Duodenal mucosa (tissue), 2 donors: ENCODE measurements at regions not wholly inside any gene's neighbourhood (a gene's known extent, or its start where the extent isn't known, plus 50 kb on each side); places are given as distances from the start of the nearest gene placed in this dataset.

Experiments
- H3K27ac ChIP-seq: one replicate; pipeline ENCODE4 v1.7.0; 2013; ENCODE audit warnings: low read depth, low read length
- H3K27me3 ChIP-seq, 2 donors: one replicate each; pipeline ENCODE4 v1.7.0; 2013; ENCODE audit warnings: low read length in 2 of 2, control low read depth in 1 of 2; ENCODE audit not compliant: insufficient read depth in 2 of 2, control insufficient read depth in 1 of 2
- H3K36me3 ChIP-seq, 2 donors: one replicate each; pipeline ENCODE4 v1.7.0; 2013; ENCODE audit warnings: low read length in 2 of 2, control low read depth in 1 of 2; ENCODE audit not compliant: insufficient read depth in 2 of 2, control insufficient read depth in 1 of 2
- H3K4me1 ChIP-seq, 2 donors: one replicate each; pipeline ENCODE4 v1.7.0; 2013; ENCODE audit warnings: low read length in 2 of 2, control low read depth in 1 of 2; ENCODE audit not compliant: insufficient read depth in 2 of 2, control insufficient read depth in 1 of 2
- H3K4me3 ChIP-seq, 2 donors: one replicate each; pipeline ENCODE4 v1.7.0; 2013; ENCODE audit warnings: low read length in 2 of 2, low read depth in 1 of 2
- H3K9ac ChIP-seq, 2 donors: one replicate each; pipeline ENCODE4 v1.7.0; 2013; ENCODE audit warnings: low read length in 2 of 2, low read depth in 1 of 2
- H3K9me3 ChIP-seq, 2 donors: one replicate each; pipeline ENCODE4 v1.7.0; 2013; ENCODE audit warnings: low read length in 2 of 2, control low read depth in 1 of 2; ENCODE audit not compliant: control insufficient read depth in 1 of 2

GRCh38 chr6:41483943-41484342 is 62.2 kb upstream of the FOXP4 start:
- H3K27ac ChIP-seq = no peak overlapping the region
- H3K36me3 ChIP-seq = no peaks in the 10 kb centered on the region
- H3K9me3 ChIP-seq = no peaks in the 10 kb centered on the region
- no peak overlapping the region for H3K4me3 ChIP-seq
- peaks cover 0 to 2% of the 10 kb centered on the region in 2 donors for H3K27me3 ChIP-seq
- no peaks in the 10 kb centered on the region for H3K4me1 ChIP-seq
- no peak overlapping the region for H3K9ac ChIP-seq

GRCh38 chr6:41487860-41488432 is 58.2 kb upstream of the FOXP4 start:
- H3K27me3 ChIP-seq = peaks cover 0 to 2% of the 10 kb centered on the region in 2 donors
- no peaks in the 10 kb centered on the region for H3K36me3 ChIP-seq
- H3K4me3 ChIP-seq = no peak overlapping the region
- no peak overlapping the region for H3K9ac ChIP-seq
- H3K4me1 ChIP-seq = no peaks in the 10 kb centered on the region
- H3K27ac ChIP-seq = no peak overlapping the region
- no peaks in the 10 kb centered on the region for H3K9me3 ChIP-seq

DNA sequence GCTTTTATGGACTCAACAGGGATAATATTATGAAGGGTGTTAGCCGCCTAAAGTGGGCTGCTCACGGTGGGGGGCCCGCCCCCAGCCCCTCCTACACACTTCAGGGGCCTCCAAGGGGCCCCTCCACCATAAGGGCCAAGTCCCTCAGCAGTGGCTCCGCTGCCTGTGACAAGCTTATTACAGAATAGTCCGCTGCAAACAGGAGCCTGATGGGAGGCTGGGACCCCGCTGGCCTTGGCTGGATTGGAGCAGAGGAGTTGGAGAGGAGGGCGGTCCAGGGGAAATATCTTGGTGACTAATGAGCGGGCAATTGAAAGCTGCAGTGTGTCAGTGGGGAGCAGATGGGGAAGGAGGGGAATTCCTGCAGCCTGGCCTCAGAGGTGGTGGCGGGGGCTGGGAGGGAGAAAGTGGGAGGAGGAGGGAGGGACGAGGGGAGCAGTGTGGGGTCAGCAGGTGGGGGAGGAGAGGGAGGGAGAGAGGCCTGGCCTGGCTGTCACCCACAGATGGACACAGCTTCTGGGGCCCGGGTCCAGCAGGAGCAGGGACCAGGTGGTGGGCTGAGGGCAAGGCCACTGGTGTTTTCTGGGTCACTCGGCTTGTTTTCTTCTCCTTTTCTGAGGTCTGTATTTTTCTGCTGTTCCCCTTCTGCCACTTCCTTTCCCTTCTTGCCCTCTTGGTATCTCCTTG is 57.6 kb upstream of the FOXP4 start:
- Histone ChIP-seq H3K9ac (no peak overlapping the region), H3K27me3 (peaks cover 0 to 2% of the 10 kb centered on the region in 2 donors), H3K4me1 (no peaks in the 10 kb centered on the region), H3K9me3 (no peaks in the 10 kb centered on the region), H3K27ac (no peak overlapping the region), H3K36me3 (no peaks in the 10 kb centered on the region), H3K4me3 (no peak overlapping the region)

- Histone ChIP-seq H3K36me3 (no peaks in the 10 kb centered on the region), H3K27ac (no peak overlapping the region), H3K27me3 (peaks cover 0 to 2% of the 10 kb centered on the region in 2 donors), H3K9ac (no peak overlapping the region), H3K4me3 (no peak overlapping the region), H3K4me1 (no peaks in the 10 kb centered on the region), H3K9me3 (no peaks in the 10 kb centered on the region)
These were observed 56.9 kb upstream of the FOXP4 start for GRCh38 chr6:41489120-41489851.

- H3K4me3 ChIP-seq = no peak overlapping the region
- no peak overlapping the region for H3K9ac ChIP-seq
- no peaks in the 10 kb centered on the region for H3K4me1 ChIP-seq
- no peak overlapping the region for H3K27ac ChIP-seq
- no peaks in the 10 kb centered on the region for H3K9me3 ChIP-seq
- H3K36me3 ChIP-seq = no peaks in the 10 kb centered on the region
- H3K27me3 ChIP-seq = no peaks in the 10 kb centered on the region
These were observed 53.8 kb upstream of the FOXP4 start for GRCh38 chr6:41492261-41492891.

DNA sequence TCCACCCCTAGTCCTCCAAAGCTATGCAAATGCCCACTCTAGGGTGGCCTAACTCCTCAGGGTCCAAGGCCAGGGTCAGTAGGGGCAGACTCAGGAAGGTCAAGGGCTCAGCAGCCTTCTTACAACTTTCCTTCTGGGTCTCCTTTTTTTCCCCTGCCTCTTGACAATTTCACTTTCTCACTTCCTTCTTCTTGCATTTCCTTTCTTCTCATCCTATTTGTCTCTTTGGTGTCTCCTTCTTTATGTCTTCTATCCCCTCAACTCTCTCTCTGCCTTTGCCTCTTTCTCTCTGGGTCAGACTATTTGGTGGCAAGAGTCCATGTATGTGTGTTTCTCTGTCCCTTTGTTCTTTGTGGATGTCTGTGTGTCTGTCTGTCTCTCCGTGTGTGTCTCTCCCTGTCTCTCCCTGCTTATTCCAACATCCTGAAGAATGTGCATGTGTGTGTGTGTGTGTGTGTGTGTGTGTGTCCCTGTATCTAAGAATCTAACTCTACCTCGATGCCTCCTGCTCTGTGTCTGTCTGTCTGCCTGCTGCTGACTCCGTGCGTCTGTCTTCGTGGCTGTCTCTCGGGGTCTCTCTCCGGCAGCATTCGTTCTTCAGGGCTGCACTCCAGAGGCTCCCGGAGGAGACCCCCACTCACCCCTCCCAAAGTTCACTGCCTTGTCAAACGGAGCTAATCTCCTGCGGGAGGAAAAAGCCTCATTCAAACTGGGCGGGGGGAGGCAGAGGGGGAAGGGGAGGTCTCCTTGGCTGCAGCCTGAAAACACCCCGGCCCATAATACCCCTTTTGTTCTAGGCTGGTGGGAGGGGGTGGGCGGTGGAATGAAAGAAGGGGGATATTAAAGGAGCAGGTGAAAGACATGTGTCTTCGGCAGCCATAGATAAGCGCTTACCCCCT is 51.7 kb upstream of the FOXP4 start:
- no peaks in the 10 kb centered on the region for H3K36me3 ChIP-seq
- H3K9me3 ChIP-seq = no peaks in the 10 kb centered on the region
- no peak overlapping the region for H3K4me3 ChIP-seq
- no peaks in the 10 kb centered on the region for H3K27me3 ChIP-seq
- H3K9ac ChIP-seq = no peak overlapping the region
- H3K4me1 ChIP-seq = no peaks in the 10 kb centered on the region
- no peak overlapping the region for H3K27ac ChIP-seq
